ENCODE measurements at regions not wholly inside any gene's neighbourhood (a gene's known extent, or its start where the extent isn't known, plus 50 kb on each side); places are given as distances from the start of the nearest gene placed in this dataset.

GRCh38 chr10:20954519-20954918, 57.4 kb upstream of the NEBL start:
- DNase-seq (ENCODE audit: low read depth in 2 of 2), result no peak

- DNase-seq (ENCODE audit: low read depth in 2 of 2), result no peak
These were observed 56.0 kb upstream of the NEBL start for GRCh38 chr10:20953120-20953519.

GRCh38 chr10:20949967-20950366, 52.9 kb upstream of the NEBL start:
- DNase-seq (ENCODE audit: low read depth in 2 of 2), result no peak

GRCh38 chr10:20948686-20949327, 51.7 kb upstream of the NEBL start:
- no peak for DNase-seq (ENCODE audit: low read depth in 2 of 2)
